GM10248 (cell line): ENCODE measurements at regions not wholly inside any gene's neighbourhood (a gene's known extent, or its start where the extent isn't known, plus 50 kb on each side); places are given as distances from the start of the nearest gene placed in this dataset.

Source experiments
- CTCF ChIA-PET: fragments of 300-600 bp; sonication (Branson Sonifier 250); formaldehyde crosslinking; extraction: SDS; loops from one replicate; lab custom pipeline; 2021; ENCODE audit warnings: antibody characterized with exemption; lab: Yijun Ruan, JAX
- POLR2A ChIA-PET: fragments of 350-650 bp; sonication (Branson Sonifier 250); formaldehyde crosslinking; extraction: SDS; loops from one replicate; lab custom pipeline; 2020; ENCODE audit warnings: antibody characterized with exemption; lab: Yijun Ruan, JAX
- DNase-seq: peaks from one replicate; pipeline ENCODE4 v3.0.0; 2012; ENCODE audit errors: extremely low spot score
- CTCF ChIP-seq: IDR thresholded peaks from 2 replicates; pipeline ENCODE4 v1.5.1; 2012; ENCODE audit warnings: mild to moderate bottlenecking, low read depth; ENCODE audit errors: extremely low read depth, missing control alignments, control extremely low read depth

DNA sequence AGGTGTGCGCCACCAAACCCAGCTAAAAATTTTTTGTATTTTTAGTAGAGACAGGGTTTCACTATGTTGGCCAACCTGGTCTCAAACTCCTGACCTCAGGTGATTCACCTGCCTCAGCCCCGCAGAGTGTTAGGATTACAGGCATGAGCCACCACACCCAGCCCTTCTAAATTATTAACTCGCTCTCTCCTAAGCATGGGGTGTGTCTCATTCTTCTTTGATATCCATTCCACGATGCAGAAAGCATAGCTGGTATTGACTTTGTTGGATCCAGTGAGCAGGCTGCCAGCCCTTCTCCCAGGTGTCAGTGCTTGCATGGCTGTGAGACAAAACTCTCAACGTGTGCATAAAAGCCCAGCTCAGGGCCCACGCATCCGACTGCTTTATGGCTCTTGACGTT is 254.1 kb upstream of the PFKP start:
- DNase-seq: no peak
- TF ChIP-seq CTCF: no peak
- ChIA-PET CTCF (no interaction called here), POLR2A (no interaction called here)

DNA sequence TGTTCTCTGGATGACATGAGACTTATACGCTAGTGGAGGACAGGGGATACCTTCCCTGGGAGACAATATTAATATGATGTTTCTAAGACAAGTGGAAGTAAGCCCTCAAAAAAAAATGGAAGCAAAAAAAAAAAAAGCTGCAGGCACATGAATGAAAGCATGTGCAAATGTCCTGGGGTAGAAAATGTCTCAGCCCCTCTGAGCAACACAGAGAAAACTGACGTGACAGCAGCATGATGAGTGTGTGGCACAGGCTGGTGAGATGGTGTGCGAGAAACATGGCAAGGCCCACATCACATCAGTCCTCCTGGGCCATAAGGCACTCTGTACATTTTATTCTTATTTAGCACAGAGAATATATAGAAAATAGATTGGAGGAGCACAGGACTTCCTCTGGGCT is 254.7 kb upstream of the PFKP start:
- POLR2A ChIA-PET: no interaction called here
- no peak for DNase-seq
- CTCF ChIA-PET: no interaction called here
- TF ChIP-seq CTCF: no peak

DNA sequence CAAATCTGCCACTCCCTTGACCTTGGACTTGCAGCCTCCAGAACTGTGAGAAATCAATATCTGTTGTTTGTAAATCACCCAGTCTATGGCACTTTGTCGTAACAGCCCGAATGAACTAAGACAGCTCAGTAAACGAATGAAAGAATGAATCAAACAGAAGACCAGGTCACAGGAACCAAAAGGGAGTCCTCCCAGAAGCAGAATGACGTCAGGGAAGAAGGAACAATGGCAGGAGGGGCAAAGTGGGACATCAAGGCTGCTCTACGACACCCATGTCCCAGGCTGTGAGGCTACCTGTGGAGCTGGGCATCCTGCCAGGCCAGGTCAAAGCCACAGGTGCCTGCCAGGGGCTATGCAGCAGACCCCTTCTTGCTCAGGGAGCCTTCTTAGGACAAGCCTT is 267.2 kb upstream of the PFKP start:
- no peak for DNase-seq
- ChIA-PET CTCF (no interaction called here), POLR2A (no interaction called here)
- no peak for TF ChIP-seq CTCF

DNA sequence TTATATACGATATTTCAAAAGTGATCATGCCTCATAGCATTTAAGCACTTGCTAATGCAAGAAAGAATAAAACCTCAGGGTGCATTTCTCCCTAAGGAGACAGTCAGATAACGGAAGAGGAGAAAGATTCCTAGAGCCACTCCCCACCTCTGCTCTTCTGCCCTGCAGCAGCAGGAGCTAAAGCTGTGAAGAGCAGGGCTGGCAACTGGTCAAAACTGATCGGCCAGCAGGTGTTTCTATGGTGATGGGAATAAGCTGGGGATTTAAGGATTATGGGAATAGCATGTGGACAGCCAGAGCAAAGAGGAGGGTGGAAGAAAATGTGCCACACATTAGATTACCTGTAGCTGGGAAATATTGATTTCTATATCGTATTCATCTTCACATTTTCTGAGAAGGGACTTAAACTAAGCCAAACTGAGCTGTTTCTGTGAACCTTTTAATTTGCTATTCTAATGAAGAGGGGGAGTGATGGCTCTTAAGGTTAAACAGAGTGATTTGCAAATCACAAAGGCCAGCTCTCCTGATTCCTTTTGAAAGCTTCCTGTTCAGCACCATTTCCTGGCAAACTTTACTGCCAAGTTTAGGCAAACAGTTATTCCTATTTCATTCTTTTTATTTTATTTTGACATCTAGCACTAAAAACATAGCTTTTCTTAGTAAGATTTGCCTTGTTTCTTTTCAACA is 268.9 kb upstream of the PFKP start:
- no peak for DNase-seq
- TF ChIP-seq CTCF: no peak
- POLR2A ChIA-PET: no interaction called here
- CTCF ChIA-PET: interaction anchor here (1.0 kb wide), 1 partner anchor 21 kb away, joined by 3 read pairs; no protein-coding TSS in a partner anchor

GRCh38 chr10:2791774-2792443 is 275.4 kb upstream of the PFKP start:
- ChIA-PET CTCF (no interaction called here), POLR2A (no interaction called here)
- DNase-seq: no peak
- TF ChIP-seq CTCF: no peak

DNA sequence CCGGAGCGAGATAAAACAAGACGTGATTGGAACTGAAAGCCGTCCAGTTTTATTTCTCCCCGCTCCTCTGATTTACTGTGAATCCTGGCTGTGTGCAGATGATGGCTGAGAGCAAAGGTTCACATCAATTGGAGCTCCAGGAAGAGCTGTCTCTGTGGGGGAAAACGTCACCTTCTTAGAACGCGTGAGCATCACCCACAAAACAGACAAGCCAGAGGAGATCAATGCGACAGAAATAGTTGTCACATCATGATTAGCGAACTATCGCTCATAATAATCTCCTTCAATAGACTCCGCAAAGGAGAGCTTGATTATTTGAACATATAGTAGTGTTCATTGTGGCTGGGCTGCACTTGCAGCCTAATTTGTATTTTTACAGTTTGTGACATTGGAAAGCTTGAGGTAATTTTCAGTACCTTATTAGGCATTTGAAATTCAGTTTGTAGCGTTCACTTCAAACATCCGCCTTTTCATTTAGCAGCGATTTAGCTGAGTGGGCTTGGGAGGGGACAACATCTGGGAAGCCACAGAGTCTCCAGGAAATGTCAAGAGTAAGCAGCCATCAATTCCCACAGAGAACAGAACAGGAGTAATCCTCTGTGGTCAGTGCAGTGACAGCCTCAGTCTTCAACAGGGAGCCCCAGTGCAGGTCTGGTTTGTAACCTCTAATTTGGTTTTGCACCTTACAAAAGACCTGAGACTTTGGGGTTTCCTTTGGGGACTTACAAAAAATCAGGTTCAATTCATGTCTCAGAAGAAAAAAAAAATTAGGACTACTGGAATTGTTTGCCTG is 276.8 kb upstream of the PFKP start:
- TF ChIP-seq CTCF: no peak
- ChIA-PET CTCF (no interaction called here), POLR2A (no interaction called here)
- DNase-seq: no peak
